ENCODE measurements at regions not wholly inside any gene's neighbourhood (a gene's known extent, or its start where the extent isn't known, plus 50 kb on each side); places are given as distances from the start of the nearest gene placed in this dataset.

- H3K9ac ChIP-seq (ENCODE audit: low read depth in 1 of 2, low read length in 2 of 2), result no peak overlapping the region
- H3K4me3 ChIP-seq (ENCODE audit: low read depth in 1 of 3, low read length in 3 of 3), result no peak overlapping the region
- no peak for DNase-seq (ENCODE audit: low spot score)
- H3K27ac ChIP-seq (ENCODE audit: low read depth in 1 of 2, low read length in 2 of 2), result no peak overlapping the region
- H3K36me3 ChIP-seq (ENCODE audit: control insufficient read depth in 4 of 4, insufficient read depth in 3 of 4, low read depth in 1 of 4, low read length in 3 of 4), result no peaks in the 10 kb centered on the region
- TF ChIP-seq YY1 (IDR thresholded peaks at IDR 0.05), result no peak
- TF ChIP-seq MAX (IDR thresholded peaks at IDR 0.05), result no peak
- H3K27me3 ChIP-seq (ENCODE audit: control insufficient read depth in 4 of 4, insufficient read depth in 4 of 4, low read length in 3 of 4), result no peaks in the 10 kb centered on the region
- no peaks in the 10 kb centered on the region for H3K4me1 ChIP-seq (ENCODE audit: control insufficient read depth in 4 of 4, insufficient read depth in 4 of 4, low read length in 3 of 4)
- H3K9me3 ChIP-seq (ENCODE audit: control insufficient read depth in 4 of 4, low read length in 3 of 4), result no peaks in the 10 kb centered on the region
Measured at GRCh38 chr1:215007880-215008279, 74.7 kb upstream of the KCNK2 start.

GRCh38 chr1:215018555-215018954 is 64.0 kb upstream of the KCNK2 start:
- DNase-seq (ENCODE audit: low spot score), result no peak
- TF ChIP-seq YY1 (IDR thresholded peaks at IDR 0.05) (no peak), GABPA (IDR thresholded peaks at IDR 0.05 in 1 of 2, conservative IDR thresholded peaks at IDR 0.05 in 1 of 2) (no peak), FOXA2 (IDR thresholded peaks at IDR 0.05) (no peak)
- Histone ChIP-seq H3K27ac (ENCODE audit: low read depth in 1 of 2, low read length in 2 of 2) (no peak overlapping the region), H3K36me3 (ENCODE audit: control insufficient read depth in 4 of 4, insufficient read depth in 3 of 4, low read depth in 1 of 4, low read length in 3 of 4) (no peaks in the 10 kb centered on the region), H3K4me1 (ENCODE audit: control insufficient read depth in 4 of 4, insufficient read depth in 4 of 4, low read length in 3 of 4) (peaks cover 5 to 14% (median 10%) of the 10 kb centered on the region in 4 donors), H3K4me3 (ENCODE audit: low read depth in 1 of 3, low read length in 3 of 3) (no peak overlapping the region), H3K9ac (ENCODE audit: low read depth in 1 of 2, low read length in 2 of 2) (no peak overlapping the region), H3K9me3 (ENCODE audit: control insufficient read depth in 4 of 4, low read length in 3 of 4) (no peaks in the 10 kb centered on the region), H3K27me3 (ENCODE audit: control insufficient read depth in 4 of 4, insufficient read depth in 4 of 4, low read length in 3 of 4) (no peaks in the 10 kb centered on the region)
- WGBS, result 50% methylated on average over 3 of the region's 3 CpGs

GRCh38 chr1:215022204-215022603 is 60.3 kb upstream of the KCNK2 start:
- Histone ChIP-seq H3K27me3 (ENCODE audit: control insufficient read depth in 4 of 4, insufficient read depth in 4 of 4, low read length in 3 of 4) (no peaks in the 10 kb centered on the region), H3K9ac (ENCODE audit: low read depth in 1 of 2, low read length in 2 of 2) (no peak overlapping the region), H3K4me1 (ENCODE audit: control insufficient read depth in 4 of 4, insufficient read depth in 4 of 4, low read length in 3 of 4) (peaks cover 10 to 21% (median 14%) of the 10 kb centered on the region in 4 donors), H3K36me3 (ENCODE audit: control insufficient read depth in 4 of 4, insufficient read depth in 3 of 4, low read depth in 1 of 4, low read length in 3 of 4) (no peaks in the 10 kb centered on the region), H3K27ac (ENCODE audit: low read depth in 1 of 2, low read length in 2 of 2) (peak overlapping the region; percentile 70 to 79), H3K9me3 (ENCODE audit: control insufficient read depth in 4 of 4, low read length in 3 of 4) (no peaks in the 10 kb centered on the region), H3K4me3 (ENCODE audit: low read depth in 1 of 3, low read length in 3 of 3) (no peak overlapping the region)
- 15% methylated on average over 1 of the region's 1 CpG for WGBS
- DNase-seq (ENCODE audit: low spot score), result no peak
- TF ChIP-seq JUND (IDR thresholded peaks at IDR 0.05), result no peak
- no peak for TF ChIP-seq HNF4A (conservative IDR thresholded peaks at IDR 0.05)
- no peak for TF ChIP-seq ATF3 (IDR thresholded peaks at IDR 0.05)
- no peak for TF ChIP-seq MAX (IDR thresholded peaks at IDR 0.05)
- no peak for TF ChIP-seq CTCF (IDR thresholded peaks at IDR 0.05; ENCODE audit: low read depth, low read length, missing input control)
- TF ChIP-seq HNF4G (IDR thresholded peaks at IDR 0.05), result no peak
- no peak for TF ChIP-seq FOXA1 (IDR thresholded peaks at IDR 0.05)
- no peak for TF ChIP-seq RXRA (IDR thresholded peaks at IDR 0.05)
- no peak for TF ChIP-seq EGR1 (IDR thresholded peaks at IDR 0.05; ENCODE audit: low read depth in 2 of 2)
- no peak for TF ChIP-seq FOXA2 (IDR thresholded peaks at IDR 0.05)
- TF ChIP-seq GABPA (IDR thresholded peaks at IDR 0.05 in 1 of 2, conservative IDR thresholded peaks at IDR 0.05 in 1 of 2), result no peak
- no peak for TF ChIP-seq RAD21 (IDR thresholded peaks at IDR 0.05)
- no peak for TF ChIP-seq ZBTB33 (IDR thresholded peaks at IDR 0.05)
- TF ChIP-seq REST (IDR thresholded peaks at IDR 0.05), result no peak
- no peak for TF ChIP-seq YY1 (IDR thresholded peaks at IDR 0.05)
- no peak for TF ChIP-seq SP1 (IDR thresholded peaks at IDR 0.05)
- no peak for TF ChIP-seq NR2F2 (IDR thresholded peaks at IDR 0.05)
- no peak for TF ChIP-seq TAF1 (conservative IDR thresholded peaks at IDR 0.05)

Measured in liver (tissue), 8 donors.